ENCODE measurements at regions not wholly inside any gene's neighbourhood (a gene's known extent, or its start where the extent isn't known, plus 50 kb on each side); places are given as distances from the start of the nearest gene placed in this dataset.

- TF ChIP-seq CTCF (IDR thresholded peaks at IDR 0.05) (no peak), EP300 (IDR thresholded peaks at IDR 0.05) (no peak), POLR2AphosphoS5 (IDR thresholded peaks at IDR 0.05) (no peak)
Measured at GRCh38 chr20:11103866-11104265, 430.1 kb upstream of the JAG1 start.
